HAP-1 (cell line): ENCODE measurements at regions not wholly inside any gene's neighbourhood (a gene's known extent, or its start where the extent isn't known, plus 50 kb on each side); places are given as distances from the start of the nearest gene placed in this dataset.

Experiments used
- DNase-seq, 2 experiments: peaks; one replicate each; pipeline ENCODE4 v3.0.0-alpha.2; 2016 to 2020; ENCODE audit warnings: low spot score in 2 of 2
- H3K27me3 ChIP-seq: fragments of 250-450 bp; sonication (Bioruptor Pico); 2 replicates; pipeline ENCODE4 v1.5.1; 2020; ENCODE audit warnings: low read depth, mild to moderate bottlenecking, moderate library complexity
- H3K36me3 ChIP-seq: fragments of 250-450 bp; sonication (Bioruptor Pico); replicated peaks from 2 replicates; pipeline ENCODE4 v1.5.1; 2020; ENCODE audit warnings: mild to moderate bottlenecking
- H3K4me1 ChIP-seq: fragments of 250-450 bp; sonication (Bioruptor Pico); 2 replicates; pipeline ENCODE4 v1.5.1; 2020; ENCODE audit warnings: mild to moderate bottlenecking
- H3K4me3 ChIP-seq: fragments of 250-450 bp; sonication (Bioruptor Pico); 2 replicates; pipeline ENCODE4 v1.5.1; 2020; ENCODE audit warnings: mild to moderate bottlenecking, moderate library complexity
- H3K9me3 ChIP-seq: fragments of 250-450 bp; sonication (Bioruptor Pico); 2 replicates; pipeline ENCODE4 v1.5.1; 2020; ENCODE audit warnings: mild to moderate bottlenecking, moderate library complexity
- in situ Hi-C: fragments of 300-500 bp; cut with MboI; formaldehyde crosslinking; loops from 3 replicates; pipeline ENCODE4 v1.14.3; 2020; ENCODE audit warnings: low sequenced_read_pairs, inconsistent platforms, mixed read lengths

GRCh38 chr5:2382776-2383697 lies 368.4 kb downstream of the IRX2 start:
- H3K4me1 ChIP-seq, result no peaks in the 10 kb centered on the region
- DNase-seq, result no peak
- H3K27me3 ChIP-seq, result no peaks in the 10 kb centered on the region
- in situ Hi-C loops, result no loop called here
- H3K9me3 ChIP-seq, result no peaks in the 10 kb centered on the region
- no peaks in the 10 kb centered on the region for H3K36me3 ChIP-seq
- no peak overlapping the region for H3K4me3 ChIP-seq

GRCh38 chr5:2381861-2382260 lies 369.6 kb downstream of the IRX2 start:
- Histone ChIP-seq H3K36me3 (no peaks in the 10 kb centered on the region), H3K4me1 (no peaks in the 10 kb centered on the region), H3K27me3 (no peaks in the 10 kb centered on the region), H3K9me3 (no peaks in the 10 kb centered on the region), H3K4me3 (no peak overlapping the region)
- no peak for DNase-seq
- in situ Hi-C loops, result no loop called here

- DNase-seq, result no peak
- in situ Hi-C loops, result no loop called here
- no peaks in the 10 kb centered on the region for H3K36me3 ChIP-seq
- no peaks in the 10 kb centered on the region for H3K9me3 ChIP-seq
- H3K4me1 ChIP-seq, result no peaks in the 10 kb centered on the region
- no peak overlapping the region for H3K4me3 ChIP-seq
- no peaks in the 10 kb centered on the region for H3K27me3 ChIP-seq
Measured at GRCh38 chr5:2381070-2381469, 370.4 kb downstream of the IRX2 start.

- in situ Hi-C loops, result no loop called here
- H3K27me3 ChIP-seq, result no peaks in the 10 kb centered on the region
Measured at GRCh38 chr5:2378976-2379375, 372.5 kb downstream of the IRX2 start.

GRCh38 chr5:2378108-2378507 lies 373.4 kb downstream of the IRX2 start:
- H3K36me3 ChIP-seq, result no peaks in the 10 kb centered on the region
- H3K27me3 ChIP-seq, result no peaks in the 10 kb centered on the region
- in situ Hi-C loops, result no loop called here
- no peaks in the 10 kb centered on the region for H3K4me1 ChIP-seq
- H3K4me3 ChIP-seq, result no peak overlapping the region
- no peaks in the 10 kb centered on the region for H3K9me3 ChIP-seq
- no peak for DNase-seq

More at GRCh38 chr5:2378976-2379375, 372.5 kb downstream of the IRX2 start:
- DNase-seq, result no peak
- H3K4me1 ChIP-seq, result no peaks in the 10 kb centered on the region
- no peaks in the 10 kb centered on the region for H3K36me3 ChIP-seq
- no peaks in the 10 kb centered on the region for H3K9me3 ChIP-seq
- H3K4me3 ChIP-seq, result no peak overlapping the region

GRCh38 chr5:2376486-2376885 lies 375.0 kb downstream of the IRX2 start:
- Histone ChIP-seq H3K4me3 (no peak overlapping the region), H3K36me3 (no peaks in the 10 kb centered on the region), H3K4me1 (no peaks in the 10 kb centered on the region), H3K9me3 (no peaks in the 10 kb centered on the region), H3K27me3 (no peaks in the 10 kb centered on the region)
- no peak for DNase-seq
- in situ Hi-C loops, result no loop called here

GRCh38 chr5:2375757-2376250 lies 375.7 kb downstream of the IRX2 start:
- in situ Hi-C loops, result no loop called here
- Histone ChIP-seq H3K36me3 (no peaks in the 10 kb centered on the region), H3K4me3 (no peak overlapping the region), H3K9me3 (no peaks in the 10 kb centered on the region), H3K27me3 (no peaks in the 10 kb centered on the region), H3K4me1 (no peaks in the 10 kb centered on the region)
- DNase-seq, result no peak

GRCh38 chr5:2375291-2375690 lies 376.2 kb downstream of the IRX2 start:
- H3K36me3 ChIP-seq, result no peaks in the 10 kb centered on the region
- no peaks in the 10 kb centered on the region for H3K4me1 ChIP-seq
- in situ Hi-C loops, result no loop called here
- H3K9me3 ChIP-seq, result no peaks in the 10 kb centered on the region
- no peak overlapping the region for H3K4me3 ChIP-seq
- no peak for DNase-seq
- H3K27me3 ChIP-seq, result no peaks in the 10 kb centered on the region

GRCh38 chr5:2374703-2375102 lies 376.8 kb downstream of the IRX2 start:
- DNase-seq, result no peak
- no peaks in the 10 kb centered on the region for H3K9me3 ChIP-seq
- H3K36me3 ChIP-seq, result no peaks in the 10 kb centered on the region
- no peak overlapping the region for H3K4me3 ChIP-seq
- in situ Hi-C loops, result no loop called here
- H3K4me1 ChIP-seq, result no peaks in the 10 kb centered on the region
- no peaks in the 10 kb centered on the region for H3K27me3 ChIP-seq

- in situ Hi-C loops, result no loop called here
- Histone ChIP-seq H3K36me3 (no peaks in the 10 kb centered on the region), H3K27me3 (no peaks in the 10 kb centered on the region), H3K4me3 (no peak overlapping the region), H3K9me3 (no peaks in the 10 kb centered on the region), H3K4me1 (no peaks in the 10 kb centered on the region)
- no peak for DNase-seq
Measured at GRCh38 chr5:2373631-2374030, 377.8 kb downstream of the IRX2 start.

GRCh38 chr5:2371419-2371710 lies 380.1 kb downstream of the IRX2 start:
- no peaks in the 10 kb centered on the region for H3K4me1 ChIP-seq
- no peak for DNase-seq
- no peaks in the 10 kb centered on the region for H3K36me3 ChIP-seq
- no peaks in the 10 kb centered on the region for H3K9me3 ChIP-seq
- no peaks in the 10 kb centered on the region for H3K27me3 ChIP-seq
- no peak overlapping the region for H3K4me3 ChIP-seq
- in situ Hi-C loops, result no loop called here

GRCh38 chr5:2370626-2371418 lies 380.7 kb downstream of the IRX2 start:
- no peak overlapping the region for H3K4me3 ChIP-seq
- H3K4me1 ChIP-seq, result no peaks in the 10 kb centered on the region
- no peaks in the 10 kb centered on the region for H3K9me3 ChIP-seq
- no peak for DNase-seq
- in situ Hi-C loops, result no loop called here
- no peaks in the 10 kb centered on the region for H3K36me3 ChIP-seq
- no peaks in the 10 kb centered on the region for H3K27me3 ChIP-seq

GRCh38 chr5:2369178-2369577 lies 382.3 kb downstream of the IRX2 start:
- H3K9me3 ChIP-seq, result no peaks in the 10 kb centered on the region
- in situ Hi-C loops, result no loop called here
- H3K4me3 ChIP-seq, result no peak overlapping the region
- no peaks in the 10 kb centered on the region for H3K36me3 ChIP-seq
- no peak for DNase-seq
- H3K27me3 ChIP-seq, result no peaks in the 10 kb centered on the region
- no peaks in the 10 kb centered on the region for H3K4me1 ChIP-seq

GRCh38 chr5:2366816-2367215 lies 384.7 kb downstream of the IRX2 start:
- Histone ChIP-seq H3K9me3 (peaks cover 3% of the 10 kb centered on the region; the same call in 1 of the 2 replicates), H3K27me3 (no peaks in the 10 kb centered on the region), H3K4me1 (no peaks in the 10 kb centered on the region), H3K36me3 (no peaks in the 10 kb centered on the region), H3K4me3 (no peak overlapping the region)
- DNase-seq, result no peak
- in situ Hi-C loops, result no loop called here
